Activated CD8-positive, alpha-beta memory T cell treated with anti-CD3 and anti-CD28 coated beads, Interleukin-2, amount 50 U/mL, for 48 hours (primary cell): ENCODE measurements at regions not wholly inside any gene's neighbourhood (a gene's known extent, or its start where the extent isn't known, plus 50 kb on each side); places are given as distances from the start of the nearest gene placed in this dataset.

Experiments
- DNase-seq: peaks from one replicate; pipeline ENCODE4 v3.0.0-alpha.2; 2020

DNA sequence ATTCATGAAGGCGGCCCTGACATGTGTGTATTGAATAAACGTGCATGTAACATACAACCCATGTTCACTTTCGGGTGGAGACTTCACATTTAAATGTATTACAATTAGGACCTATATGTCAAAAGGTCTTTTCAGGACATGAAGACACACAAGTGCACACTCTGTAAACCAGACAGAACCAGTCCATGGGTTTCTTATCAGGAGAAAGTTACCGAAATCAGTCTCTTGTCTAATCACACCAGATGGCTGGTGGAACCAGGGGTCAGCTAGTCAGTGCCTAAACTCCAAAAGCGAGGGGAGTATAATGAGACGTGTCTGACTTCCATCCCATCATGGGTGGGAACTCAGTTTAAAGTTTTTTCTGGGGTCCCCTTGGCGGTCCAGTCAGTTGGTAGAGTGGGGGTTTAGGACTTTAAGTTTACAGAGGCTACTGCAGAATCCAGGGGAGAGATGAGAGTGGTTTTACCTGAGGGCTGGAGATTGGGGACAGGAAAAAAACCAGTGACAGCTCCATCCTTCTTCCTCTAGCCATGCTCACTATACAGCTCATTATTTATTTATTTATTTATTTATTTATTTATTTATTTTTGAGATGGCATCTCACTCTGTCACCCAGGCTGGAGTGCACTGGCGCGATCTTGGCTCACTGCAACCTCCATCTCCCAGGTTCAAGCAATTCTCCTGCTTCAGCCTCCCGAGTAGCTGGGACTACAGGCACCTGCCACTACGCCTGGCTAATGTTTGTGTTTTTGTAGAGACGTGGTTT lies 251.3 kb upstream of the LYZL1 start:
- DNase-seq = no peak

DNA sequence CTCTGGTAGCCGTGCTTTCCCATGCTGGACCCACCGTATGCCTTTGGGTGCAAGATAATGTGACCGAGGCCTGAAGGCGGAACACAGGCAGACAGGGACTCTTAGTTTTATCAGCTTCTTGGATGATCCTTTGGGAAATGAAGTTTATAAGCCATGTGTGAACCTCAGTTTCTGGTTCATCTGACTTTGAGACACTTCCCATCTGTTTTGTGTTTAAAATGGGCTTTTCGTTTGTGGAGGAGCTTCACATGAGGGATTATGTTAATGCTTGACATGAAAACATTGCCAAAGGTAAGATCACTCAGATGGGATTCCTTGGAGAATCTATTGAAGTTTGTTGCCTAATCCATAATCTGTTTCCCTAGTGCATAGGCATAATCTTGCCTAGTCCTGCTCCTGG lies 249.8 kb upstream of the LYZL1 start:
- no peak for DNase-seq

DNA sequence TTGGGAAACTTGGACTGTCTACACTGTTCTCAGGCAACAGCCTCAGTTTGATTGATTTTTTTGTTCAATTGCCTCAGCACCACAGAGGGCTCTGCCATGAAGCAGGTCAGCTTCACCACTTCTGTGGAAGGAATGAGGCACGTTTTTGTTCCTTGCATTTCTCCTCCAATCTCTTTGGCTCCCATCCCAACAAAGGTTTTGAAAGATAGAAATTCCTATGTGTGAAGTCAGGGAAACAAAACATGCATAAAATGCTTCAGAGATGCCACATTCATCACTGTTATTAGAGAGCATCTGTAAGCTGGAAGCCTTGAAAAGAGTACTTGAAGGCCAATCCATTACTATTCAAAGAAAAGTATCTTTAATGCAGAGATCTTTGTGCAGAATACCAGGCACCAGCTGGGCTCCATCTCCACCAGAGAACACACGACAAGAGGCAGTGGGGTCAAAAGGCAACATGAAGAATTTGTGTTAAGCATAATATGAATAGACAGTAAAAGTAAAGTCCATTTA lies 249.1 kb upstream of the LYZL1 start:
- DNase-seq = no peak

- DNase-seq = no peak
Measured at GRCh38 chr10:29041616-29042015, 247.3 kb upstream of the LYZL1 start.

DNA sequence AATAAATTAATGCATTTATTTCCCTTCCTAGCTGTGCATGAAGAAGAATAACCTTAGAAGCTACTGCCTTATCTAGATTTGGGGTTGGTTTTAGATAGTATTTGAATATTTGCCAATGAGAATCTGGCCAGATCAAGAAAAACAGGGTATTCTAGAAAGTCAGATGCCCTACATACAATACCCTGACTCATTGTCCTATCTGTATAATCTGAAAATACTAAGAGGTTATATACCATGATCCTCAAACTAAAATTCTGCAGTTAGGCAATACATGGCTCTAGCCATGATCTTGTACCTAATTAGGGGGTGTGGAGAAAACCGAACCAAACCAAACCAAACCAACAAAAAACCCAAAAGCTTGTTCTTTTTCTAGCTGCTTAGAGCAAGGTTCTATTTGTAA lies 240.4 kb upstream of the LYZL1 start:
- no peak for DNase-seq

DNA sequence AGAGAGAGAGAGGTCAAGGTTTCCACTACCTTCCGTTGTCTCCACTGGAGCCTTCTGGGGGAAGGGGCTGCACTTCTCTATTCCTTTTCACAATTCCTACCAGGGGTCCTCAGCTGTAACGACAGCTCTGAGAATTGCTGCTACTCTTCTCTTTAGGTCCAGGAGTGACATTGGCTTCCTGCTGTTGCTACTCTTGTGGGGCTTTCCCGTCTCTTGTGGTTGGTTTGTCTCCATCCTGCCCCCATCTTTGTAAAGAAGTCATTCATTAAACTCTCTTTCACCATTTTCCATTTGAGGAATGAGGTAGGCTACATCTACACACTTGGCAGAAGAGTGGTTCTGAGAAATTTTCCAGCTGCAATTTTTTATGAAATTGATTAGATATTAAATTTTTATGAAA lies 238.8 kb upstream of the LYZL1 start:
- no peak for DNase-seq

DNA sequence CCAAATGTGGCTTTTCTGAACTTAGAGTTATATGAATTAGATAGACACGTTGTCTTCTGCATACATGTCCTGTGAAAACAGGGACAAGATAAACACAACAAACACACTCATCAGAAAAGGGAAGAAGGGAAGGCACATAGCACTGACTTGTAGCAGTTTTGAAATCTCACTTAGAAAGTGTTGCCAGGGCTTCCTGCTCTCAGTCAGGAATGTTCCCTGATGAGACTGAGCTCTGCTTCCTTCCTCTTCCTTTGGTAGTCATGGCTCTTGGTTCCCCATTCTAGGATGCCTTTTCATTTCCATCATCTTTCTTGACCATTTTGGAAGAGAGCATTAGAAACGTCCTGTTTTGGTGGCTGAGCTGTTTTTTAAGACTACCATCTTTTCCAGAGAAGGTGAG lies 233.8 kb upstream of the LYZL1 start:
- DNase-seq = no peak

GRCh38 chr10:29056729-29057128 lies 232.1 kb upstream of the LYZL1 start:
- DNase-seq = no peak

- DNase-seq = no peak
Measured at GRCh38 chr10:29057822-29058331, 231.0 kb upstream of the LYZL1 start.

DNA sequence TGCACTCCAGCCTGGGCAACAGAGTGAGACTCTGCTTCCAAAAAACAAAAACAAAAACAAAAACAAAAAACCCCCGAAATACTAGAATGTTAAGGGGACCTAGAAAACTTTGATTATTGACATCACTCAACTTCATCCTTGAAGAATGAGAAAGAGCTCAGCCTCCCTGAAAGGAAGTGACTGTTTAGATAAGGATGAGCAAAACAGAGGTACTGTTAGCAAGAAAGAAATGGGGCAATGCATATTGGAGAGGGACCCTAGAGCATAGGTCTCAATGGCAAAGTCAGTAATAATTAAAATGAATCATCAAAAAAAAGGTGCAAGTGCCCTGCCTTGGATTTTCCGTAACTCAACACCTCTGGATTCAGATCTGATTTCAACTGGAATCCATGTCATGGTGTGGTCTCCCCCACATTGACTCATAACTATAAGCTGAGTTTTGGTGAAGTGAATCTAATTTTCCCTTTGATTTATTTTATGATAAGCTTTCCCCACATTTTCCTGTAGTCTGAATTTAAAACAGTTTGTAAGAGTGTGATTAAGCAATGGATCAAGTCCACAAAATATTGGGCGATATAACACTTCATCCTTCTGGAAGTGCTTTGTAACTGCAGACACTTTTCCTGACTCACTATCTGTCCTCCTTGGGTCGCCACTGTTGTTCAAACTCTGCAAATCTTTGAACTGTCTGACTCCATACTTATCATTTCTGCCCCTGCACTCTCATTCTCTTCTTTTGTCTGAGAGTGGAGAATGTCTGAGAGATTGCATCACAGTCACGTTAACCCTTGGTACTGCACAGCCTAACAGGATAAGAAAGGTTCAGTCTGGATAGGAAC lies 224.8 kb upstream of the LYZL1 start:
- no peak for DNase-seq

GRCh38 chr10:29064680-29065079 lies 224.2 kb upstream of the LYZL1 start:
- DNase-seq = no peak

GRCh38 chr10:29067161-29067560 lies 221.7 kb upstream of the LYZL1 start:
- no peak for DNase-seq

DNA sequence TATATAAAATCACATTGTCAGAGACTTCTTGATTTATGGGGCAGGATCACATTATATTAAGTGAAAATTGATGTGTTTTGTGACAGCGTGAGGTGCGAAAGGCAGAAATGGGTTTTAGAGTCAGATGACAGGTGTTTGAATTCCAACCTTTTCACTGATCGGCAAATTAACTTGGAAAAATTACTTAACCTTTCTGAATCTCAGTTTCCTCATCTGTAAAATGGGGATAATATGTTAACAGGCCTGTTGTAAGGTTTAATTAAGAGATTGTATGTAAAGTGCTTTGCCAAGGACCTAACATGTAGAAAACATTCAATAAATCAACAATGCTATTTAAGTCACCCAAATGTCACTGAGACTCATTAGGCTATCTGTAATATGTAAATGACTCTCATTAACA lies 221.2 kb upstream of the LYZL1 start:
- DNase-seq = no peak

- DNase-seq = no peak
Measured at GRCh38 chr10:29068302-29068701, 220.6 kb upstream of the LYZL1 start.

- no peak for DNase-seq
Measured at GRCh38 chr10:29068966-29069365, 219.9 kb upstream of the LYZL1 start.

- DNase-seq = no peak
Measured at GRCh38 chr10:29069941-29070340, 218.9 kb upstream of the LYZL1 start.

DNA sequence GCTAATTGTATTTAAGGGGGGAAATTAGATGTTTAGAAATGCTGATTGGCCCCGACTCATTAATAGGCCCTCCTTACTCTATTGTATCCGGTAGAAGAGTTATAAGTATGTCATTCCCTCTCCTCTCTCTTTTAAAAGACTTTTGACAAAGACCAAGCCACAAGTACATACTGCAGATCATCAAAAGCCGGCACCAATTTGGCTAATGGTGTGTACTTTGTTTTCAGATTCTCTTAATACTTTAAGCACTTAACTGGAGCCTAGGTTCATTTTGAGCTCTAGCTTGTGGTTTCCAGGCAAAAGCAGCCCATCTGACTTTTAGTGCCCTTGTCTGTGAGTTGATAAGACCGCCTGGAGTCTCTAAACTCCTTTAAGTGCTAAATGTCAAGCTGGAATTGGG lies 210.0 kb upstream of the LYZL1 start:
- DNase-seq = no peak

GRCh38 chr10:29081231-29081630 lies 207.6 kb upstream of the LYZL1 start:
- DNase-seq = no peak

GRCh38 chr10:29081951-29082685 lies 206.8 kb upstream of the LYZL1 start:
- no peak for DNase-seq

GRCh38 chr10:29083096-29083495 lies 205.8 kb upstream of the LYZL1 start:
- no peak for DNase-seq

DNA sequence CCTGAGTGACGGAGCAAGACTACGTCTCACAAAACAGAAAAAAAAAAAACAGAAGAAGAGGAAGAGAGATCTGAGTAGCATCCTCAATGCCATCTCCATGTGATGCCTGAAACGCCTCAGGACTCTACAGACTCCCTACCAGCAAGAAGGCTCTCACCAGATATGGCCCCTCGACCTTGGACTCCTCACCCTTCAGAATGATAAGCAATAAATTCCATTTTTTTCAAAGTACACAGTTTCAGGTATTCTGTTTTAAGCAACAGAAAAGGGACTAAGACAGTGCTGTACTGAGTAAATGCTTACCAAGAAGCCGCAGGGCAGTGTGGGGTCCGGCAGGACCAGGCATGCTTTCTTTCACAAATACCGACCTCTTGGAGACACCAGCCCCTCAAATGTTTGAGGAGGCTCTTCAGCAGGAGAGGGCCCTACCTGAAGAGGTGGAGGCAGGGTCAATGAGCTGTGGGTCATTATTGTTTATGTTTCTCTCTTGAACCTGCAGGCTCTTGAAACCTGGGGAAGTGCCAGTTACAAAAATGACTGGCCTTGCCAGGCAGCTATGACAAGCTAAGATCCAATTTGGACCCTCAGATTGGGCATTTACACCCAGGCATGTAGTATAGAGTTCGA lies 204.1 kb upstream of the LYZL1 start:
- DNase-seq = no peak

- no peak for DNase-seq
Measured at GRCh38 chr10:29089091-29089490, 199.8 kb upstream of the LYZL1 start.

DNA sequence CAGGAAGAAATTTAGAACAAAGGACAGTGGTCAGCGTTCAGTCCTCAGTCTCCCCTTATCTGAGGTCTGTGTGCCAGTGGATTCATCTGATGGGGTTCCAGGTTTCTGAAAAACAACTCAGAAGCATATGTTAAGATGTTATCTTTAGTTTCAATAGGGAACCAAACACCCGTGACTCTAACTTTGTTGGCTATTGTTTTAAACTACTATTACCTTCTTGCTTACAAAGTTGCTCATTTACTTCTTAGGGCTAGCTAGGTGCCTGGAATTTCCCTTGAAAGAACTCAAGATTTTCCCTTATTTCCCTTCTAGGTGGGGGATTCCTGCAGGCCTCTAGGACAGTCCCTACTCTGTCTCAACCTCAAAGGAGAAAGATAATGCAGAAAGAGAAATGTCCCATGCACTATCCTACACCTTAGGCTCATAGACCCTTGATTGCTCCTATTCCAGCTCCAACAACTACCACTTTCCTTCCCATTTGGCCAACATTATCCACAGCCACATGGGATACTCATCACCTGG lies 192.5 kb upstream of the LYZL1 start:
- no peak for DNase-seq
